Osteocyte (in vitro differentiated cells): ENCODE measurements at regions not wholly inside any gene's neighbourhood (a gene's known extent, or its start where the extent isn't known, plus 50 kb on each side); places are given as distances from the start of the nearest gene placed in this dataset.

Experiments
- DNase-seq: peaks from one replicate; pipeline ENCODE4 v3.0.0; 2021; ENCODE audit warnings: mixed read lengths; ENCODE audit not compliant: unreplicated experiment; ENCODE audit errors: extremely low spot score
- H3K27ac Mint-ChIP-seq: one replicate; pipeline ENCODE4 v1.8.0; 2021; ENCODE audit warnings: mild to moderate bottlenecking, mixed read lengths; ENCODE audit not compliant: unreplicated experiment
- H3K27me3 Mint-ChIP-seq: one replicate; pipeline ENCODE4 v1.8.0; 2021; ENCODE audit warnings: mixed read lengths; ENCODE audit not compliant: unreplicated experiment
- H3K36me3 Mint-ChIP-seq: one replicate; pipeline ENCODE4 v1.8.0; 2021; ENCODE audit warnings: mixed read lengths; ENCODE audit not compliant: unreplicated experiment
- H3K4me1 Mint-ChIP-seq: one replicate; pipeline ENCODE4 v1.8.0; 2021; ENCODE audit warnings: mixed read lengths; ENCODE audit not compliant: unreplicated experiment
- H3K4me3 Mint-ChIP-seq: one replicate; pipeline ENCODE4 v1.8.0; 2021; ENCODE audit warnings: mild to moderate bottlenecking, moderate library complexity, mixed read lengths; ENCODE audit not compliant: unreplicated experiment
- H3K9me3 Mint-ChIP-seq: one replicate; pipeline ENCODE4 v1.8.0; 2021; ENCODE audit warnings: mixed read lengths; ENCODE audit not compliant: unreplicated experiment
- TF ChIP-seq, protein P1 (sequence below): fragments of 200-600 bp; sonication (generic); IDR thresholded peaks from 2 replicates; pipeline ENCODE4 v1.5.0; 2021; ENCODE audit warnings: antibody characterized with exemption, mild to moderate bottlenecking, moderate library complexity

DNA sequence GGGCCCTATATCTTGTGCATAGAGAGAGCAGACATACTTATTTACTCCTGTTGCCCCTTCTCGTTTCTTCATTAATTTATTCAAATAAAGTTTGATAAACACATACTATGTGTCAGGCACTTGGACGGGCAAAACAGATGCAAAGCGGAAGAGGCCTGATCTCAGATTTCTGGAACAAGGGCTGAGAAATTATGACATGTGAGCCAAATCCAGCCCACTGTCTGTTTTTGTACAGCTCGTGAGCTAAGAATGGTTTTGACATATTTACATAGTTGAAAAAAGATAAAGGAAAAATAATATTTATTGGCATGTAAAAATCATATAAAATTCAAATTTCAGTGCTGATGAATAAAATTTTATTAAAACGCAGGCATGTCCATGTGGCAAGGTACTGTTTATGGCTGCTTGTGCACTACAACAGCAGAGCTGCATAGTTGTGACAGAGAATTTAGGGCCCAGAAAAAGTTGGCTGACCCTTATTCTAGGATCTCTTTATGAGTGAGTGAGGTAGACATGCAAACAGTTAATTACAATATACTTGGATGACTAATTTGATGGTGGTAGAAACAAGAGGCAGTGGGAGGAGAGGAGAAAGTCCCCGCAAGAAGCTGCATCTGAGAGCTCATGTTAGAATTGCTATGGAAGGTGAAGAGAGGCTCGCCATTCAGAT lies 68.1 kb upstream of the ITPRID1 start:
- Mint-ChIP-seq H3K27me3 (peaks cover 42% of the 10 kb centered on the region), H3K4me1 (no peaks in the 10 kb centered on the region), H3K36me3 (no peaks in the 10 kb centered on the region), H3K27ac (no peak overlapping the region), H3K9me3 (no peaks in the 10 kb centered on the region), H3K4me3 (no peak overlapping the region)
- TF ChIP-seq, protein P1, sequence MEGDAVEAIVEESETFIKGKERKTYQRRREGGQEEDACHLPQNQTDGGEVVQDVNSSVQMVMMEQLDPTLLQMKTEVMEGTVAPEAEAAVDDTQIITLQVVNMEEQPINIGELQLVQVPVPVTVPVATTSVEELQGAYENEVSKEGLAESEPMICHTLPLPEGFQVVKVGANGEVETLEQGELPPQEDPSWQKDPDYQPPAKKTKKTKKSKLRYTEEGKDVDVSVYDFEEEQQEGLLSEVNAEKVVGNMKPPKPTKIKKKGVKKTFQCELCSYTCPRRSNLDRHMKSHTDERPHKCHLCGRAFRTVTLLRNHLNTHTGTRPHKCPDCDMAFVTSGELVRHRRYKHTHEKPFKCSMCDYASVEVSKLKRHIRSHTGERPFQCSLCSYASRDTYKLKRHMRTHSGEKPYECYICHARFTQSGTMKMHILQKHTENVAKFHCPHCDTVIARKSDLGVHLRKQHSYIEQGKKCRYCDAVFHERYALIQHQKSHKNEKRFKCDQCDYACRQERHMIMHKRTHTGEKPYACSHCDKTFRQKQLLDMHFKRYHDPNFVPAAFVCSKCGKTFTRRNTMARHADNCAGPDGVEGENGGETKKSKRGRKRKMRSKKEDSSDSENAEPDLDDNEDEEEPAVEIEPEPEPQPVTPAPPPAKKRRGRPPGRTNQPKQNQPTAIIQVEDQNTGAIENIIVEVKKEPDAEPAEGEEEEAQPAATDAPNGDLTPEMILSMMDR, result no peak
- no peak for DNase-seq

DNA sequence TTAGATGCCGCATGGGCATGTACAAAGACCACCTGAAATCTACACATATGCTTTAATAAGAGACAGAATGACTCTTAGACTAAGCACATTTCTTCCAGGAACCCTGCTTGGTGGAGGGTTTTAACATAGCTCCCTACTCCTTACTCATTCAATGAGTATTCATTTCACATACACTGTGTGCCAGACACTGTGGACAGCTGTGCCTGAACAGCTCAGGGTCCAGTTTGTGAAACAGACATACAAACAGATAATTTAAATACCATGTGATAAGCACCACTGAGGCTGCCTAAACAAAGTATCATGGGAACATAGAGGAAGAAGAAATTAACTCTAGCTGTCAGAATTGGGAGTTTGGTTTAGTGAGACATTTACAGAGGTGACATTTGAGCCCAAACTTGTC lies 65.2 kb upstream of the ITPRID1 start:
- TF ChIP-seq, protein P1, result no peak

DNA sequence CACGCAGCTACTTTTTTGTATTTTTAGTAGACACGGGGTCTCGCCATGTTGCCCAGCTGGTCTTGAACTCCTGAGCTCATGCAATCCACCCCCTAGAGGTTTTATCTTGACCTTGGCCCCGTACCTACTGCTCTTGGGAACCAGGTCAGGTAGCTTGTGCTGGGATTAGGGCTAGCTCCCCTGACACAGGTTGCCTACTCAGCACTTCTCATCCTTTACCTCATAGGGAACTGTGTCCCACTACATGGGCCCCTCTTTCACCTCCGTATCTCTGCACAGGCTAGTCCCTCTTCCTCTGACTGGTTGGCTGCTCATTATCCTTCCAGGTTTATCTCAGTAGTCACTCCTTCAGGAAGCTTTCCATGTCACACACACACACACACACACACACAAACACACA lies 58.0 kb upstream of the ITPRID1 start:
- TF ChIP-seq, protein P1, result no peak
- H3K4me3 Mint-ChIP-seq, result no peak overlapping the region
- DNase-seq, result no peak
- peaks cover 7% of the 10 kb centered on the region for H3K27me3 Mint-ChIP-seq
- H3K9me3 Mint-ChIP-seq, result no peaks in the 10 kb centered on the region
- no peaks in the 10 kb centered on the region for H3K4me1 Mint-ChIP-seq
- no peak overlapping the region for H3K27ac Mint-ChIP-seq
- no peaks in the 10 kb centered on the region for H3K36me3 Mint-ChIP-seq

More for the DNA sequence above, 65.2 kb upstream of the ITPRID1 start:
- no peaks in the 10 kb centered on the region for H3K9me3 Mint-ChIP-seq
- no peak overlapping the region for H3K4me3 Mint-ChIP-seq
- H3K4me1 Mint-ChIP-seq, result no peaks in the 10 kb centered on the region
- H3K27me3 Mint-ChIP-seq, result peaks cover 30% of the 10 kb centered on the region
- no peak for DNase-seq
- H3K36me3 Mint-ChIP-seq, result no peaks in the 10 kb centered on the region
- H3K27ac Mint-ChIP-seq, result no peak overlapping the region

DNA sequence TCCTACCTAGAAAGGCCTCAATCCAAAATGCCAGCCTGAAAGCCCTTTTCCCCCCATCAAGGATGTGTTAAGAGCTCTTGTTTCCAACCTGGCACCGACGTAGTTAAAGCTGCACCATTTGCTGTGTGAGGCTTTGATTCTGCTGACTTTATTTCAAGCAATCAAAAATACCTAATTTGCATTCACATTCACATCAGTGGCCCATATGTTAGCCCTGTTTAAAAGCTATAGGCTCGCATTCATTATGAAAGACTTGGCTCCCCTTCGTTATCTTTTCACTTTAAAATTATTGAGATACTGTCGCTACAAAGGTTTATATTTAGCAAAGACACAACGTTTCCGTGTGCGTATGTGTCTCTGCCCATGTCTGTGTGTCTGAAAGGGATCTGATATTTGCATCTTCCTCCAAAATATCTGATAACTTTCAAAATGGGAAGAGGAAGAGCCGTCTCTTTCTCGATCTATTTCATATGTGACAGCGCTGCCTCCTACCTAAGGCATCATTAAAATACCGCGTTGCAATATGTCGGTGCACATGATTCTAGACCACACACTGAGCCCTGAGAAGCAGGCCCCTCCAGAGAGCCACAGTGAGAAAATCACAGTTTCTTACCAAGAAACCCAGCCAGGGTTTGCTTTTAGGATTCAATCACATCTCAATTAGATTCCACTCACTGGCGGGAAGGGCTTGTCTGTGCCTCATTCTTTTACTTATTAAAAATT lies 57.1 kb upstream of the ITPRID1 start:
- TF ChIP-seq, protein P1, result no peak
- Mint-ChIP-seq H3K27me3 (peaks cover 10% of the 10 kb centered on the region), H3K9me3 (no peaks in the 10 kb centered on the region)

DNA sequence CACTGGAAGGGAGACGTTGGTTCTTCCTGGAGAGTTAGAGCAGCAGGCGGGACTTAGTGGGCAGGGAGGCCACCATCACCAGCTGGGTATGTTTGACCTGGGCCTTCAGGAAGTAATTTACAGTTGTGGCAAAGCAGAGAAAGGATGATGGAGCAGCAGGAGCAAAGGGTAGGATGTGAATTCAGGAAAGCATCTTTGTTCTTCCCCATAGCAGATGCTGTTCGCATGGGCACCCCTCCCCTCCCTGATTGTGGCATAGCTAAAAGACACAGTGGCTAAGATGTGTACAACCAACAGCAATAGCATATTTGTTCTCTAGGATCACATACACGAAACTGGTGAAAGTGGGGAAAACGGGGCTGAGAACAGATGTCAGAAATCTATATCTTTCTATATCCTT lies 56.3 kb upstream of the ITPRID1 start:
- Mint-ChIP-seq H3K27me3 (peaks cover 12% of the 10 kb centered on the region), H3K4me3 (no peak overlapping the region), H3K27ac (no peak overlapping the region), H3K4me1 (no peaks in the 10 kb centered on the region), H3K36me3 (no peaks in the 10 kb centered on the region), H3K9me3 (no peaks in the 10 kb centered on the region)
- no peak for DNase-seq
- TF ChIP-seq, protein P1, result no peak

More for the DNA sequence above, 57.1 kb upstream of the ITPRID1 start:
- no peak overlapping the region for H3K4me3 Mint-ChIP-seq
- H3K27ac Mint-ChIP-seq, result no peak overlapping the region
- H3K36me3 Mint-ChIP-seq, result no peaks in the 10 kb centered on the region
- H3K4me1 Mint-ChIP-seq, result no peaks in the 10 kb centered on the region
- no peak for DNase-seq
